Activated T-cell treated with anti-CD3 and anti-CD28 coated beads for 4 hours (primary cell): ENCODE measurements at regions not wholly inside any gene's neighbourhood (a gene's known extent, or its start where the extent isn't known, plus 50 kb on each side); places are given as distances from the start of the nearest gene placed in this dataset.
"Not testable (repeated sequence)": the region's sequence is repeated elsewhere in the genome, so short reads cannot be mapped to it uniquely, and the experiment has no call there.

Experiments used
- DNase-seq: peaks from one replicate; pipeline ENCODE4 v3.0.0-alpha.2; 2020

- no peak for DNase-seq
Measured at GRCh38 chr18:8501044-8501443, 108.2 kb upstream of the RAB12 start.

- no peak for DNase-seq
Measured at GRCh38 chr18:8503248-8503647, 106.0 kb upstream of the RAB12 start.

- DNase-seq: no peak
Measured at GRCh38 chr18:8504424-8504823, 104.8 kb upstream of the RAB12 start.

GRCh38 chr18:8504880-8505435 lies 104.3 kb upstream of the RAB12 start:
- DNase-seq: no peak

- DNase-seq: no peak
Measured at GRCh38 chr18:8506251-8507049, 102.8 kb upstream of the RAB12 start.

- no peak for DNase-seq
Measured at GRCh38 chr18:8507361-8507760, 101.9 kb upstream of the RAB12 start.

- DNase-seq: no peak
Measured at GRCh38 chr18:8507915-8508705, 101.1 kb upstream of the RAB12 start.

- no peak for DNase-seq
Measured at GRCh38 chr18:8513249-8513648, 96.0 kb upstream of the RAB12 start.

- DNase-seq: no peak
Measured at GRCh38 chr18:8514409-8514808, 94.8 kb upstream of the RAB12 start.

GRCh38 chr18:8515142-8515865 lies 93.9 kb upstream of the RAB12 start:
- DNase-seq: no peak

- no peak for DNase-seq
Measured at GRCh38 chr18:8516371-8517250, 92.6 kb upstream of the RAB12 start.

GRCh38 chr18:8517276-8517675 lies 92.0 kb upstream of the RAB12 start:
- no peak for DNase-seq

GRCh38 chr18:8519102-8519501 lies 90.1 kb upstream of the RAB12 start:
- no peak for DNase-seq

GRCh38 chr18:8520266-8520665 lies 89.0 kb upstream of the RAB12 start:
- no peak for DNase-seq

- DNase-seq: no peak
Measured at GRCh38 chr18:8522756-8523155, 86.5 kb upstream of the RAB12 start.

GRCh38 chr18:8525692-8526091 lies 83.5 kb upstream of the RAB12 start:
- no peak for DNase-seq

GRCh38 chr18:8526332-8526731 lies 82.9 kb upstream of the RAB12 start:
- DNase-seq: no peak

GRCh38 chr18:8529609-8530008 lies 79.6 kb upstream of the RAB12 start:
- DNase-seq: no peak

- not testable (repeated sequence) for DNase-seq
Measured at GRCh38 chr18:8531084-8531483, 78.2 kb upstream of the RAB12 start.

- no peak for DNase-seq
Measured at GRCh38 chr18:8536231-8536630, 73.0 kb upstream of the RAB12 start.

GRCh38 chr18:8536922-8537321 lies 72.3 kb upstream of the RAB12 start:
- no peak for DNase-seq

GRCh38 chr18:8537400-8537799 lies 71.8 kb upstream of the RAB12 start:
- no peak for DNase-seq
